Stimulated activated CD4-positive, alpha-beta T cell treated with anti-CD3 and anti-CD28 coated beads, Interleukin-4, amount 100 ng/mL, for 48 hours (primary cell): ENCODE measurements at regions not wholly inside any gene's neighbourhood (a gene's known extent, or its start where the extent isn't known, plus 50 kb on each side); places are given as distances from the start of the nearest gene placed in this dataset.

ENCODE experiments used
- DNase-seq, 2 donors: peaks; one replicate each; pipeline ENCODE4 v3.0.0-alpha.2; 2020; ENCODE audit warnings: low read depth in 2 of 2

- no peak for DNase-seq
Observed at GRCh38 chr5:125176005-125176390, 429.6 kb upstream of the ZNF608 start.

- DNase-seq, result no peak
Observed at GRCh38 chr5:125177340-125177739, 430.9 kb upstream of the ZNF608 start.

GRCh38 chr5:125179612-125180011 lies 433.2 kb upstream of the ZNF608 start:
- no peak for DNase-seq

- DNase-seq, result no peak
Observed at GRCh38 chr5:125180231-125180829, 433.9 kb upstream of the ZNF608 start.

GRCh38 chr5:125181159-125181558 lies 434.7 kb upstream of the ZNF608 start:
- no peak for DNase-seq

GRCh38 chr5:125181955-125182354 lies 435.5 kb upstream of the ZNF608 start:
- DNase-seq, result no peak

GRCh38 chr5:125185740-125186139 lies 439.3 kb upstream of the ZNF608 start:
- no peak for DNase-seq

GRCh38 chr5:125186911-125187375 lies 440.5 kb upstream of the ZNF608 start:
- no peak for DNase-seq

- DNase-seq, result no peak
Observed at GRCh38 chr5:125189531-125189941, 443.1 kb upstream of the ZNF608 start.

- DNase-seq, result no peak
Observed at GRCh38 chr5:125190232-125191087, 444.0 kb upstream of the ZNF608 start.

- DNase-seq, result no peak
Observed at GRCh38 chr5:125194883-125195282, 448.4 kb upstream of the ZNF608 start.

GRCh38 chr5:125196481-125197111 lies 450.2 kb upstream of the ZNF608 start:
- no peak for DNase-seq

GRCh38 chr5:125197321-125197720 lies 450.9 kb upstream of the ZNF608 start:
- DNase-seq, result no peak

GRCh38 chr5:125198270-125198974 lies 452.0 kb upstream of the ZNF608 start:
- DNase-seq, result no peak

- no peak for DNase-seq
Observed at GRCh38 chr5:125199373-125199772, 452.9 kb upstream of the ZNF608 start.

- no peak for DNase-seq
Observed at GRCh38 chr5:125199968-125200865, 453.8 kb upstream of the ZNF608 start.

- no peak for DNase-seq
Observed at GRCh38 chr5:125200866-125201373, 454.5 kb upstream of the ZNF608 start.

- no peak for DNase-seq
Observed at GRCh38 chr5:125201446-125202052, 455.1 kb upstream of the ZNF608 start.

GRCh38 chr5:125202353-125202752 lies 455.9 kb upstream of the ZNF608 start:
- DNase-seq, result no peak

- no peak for DNase-seq
Observed at GRCh38 chr5:125202871-125203438, 456.5 kb upstream of the ZNF608 start.
